Globus pallidus (tissue), 1 donor: ENCODE measurements at regions not wholly inside any gene's neighbourhood (a gene's known extent, or its start where the extent isn't known, plus 50 kb on each side); places are given as distances from the start of the nearest gene placed in this dataset.
"Not testable (repeated sequence)": the region's sequence is repeated elsewhere in the genome, so short reads cannot be mapped to it uniquely, and the experiment has no call there.

Source experiments
- DNase-seq: peaks from one replicate; pipeline ENCODE4 v3.0.0-alpha.2; 2015; ENCODE audit warnings: low spot score

DNA sequence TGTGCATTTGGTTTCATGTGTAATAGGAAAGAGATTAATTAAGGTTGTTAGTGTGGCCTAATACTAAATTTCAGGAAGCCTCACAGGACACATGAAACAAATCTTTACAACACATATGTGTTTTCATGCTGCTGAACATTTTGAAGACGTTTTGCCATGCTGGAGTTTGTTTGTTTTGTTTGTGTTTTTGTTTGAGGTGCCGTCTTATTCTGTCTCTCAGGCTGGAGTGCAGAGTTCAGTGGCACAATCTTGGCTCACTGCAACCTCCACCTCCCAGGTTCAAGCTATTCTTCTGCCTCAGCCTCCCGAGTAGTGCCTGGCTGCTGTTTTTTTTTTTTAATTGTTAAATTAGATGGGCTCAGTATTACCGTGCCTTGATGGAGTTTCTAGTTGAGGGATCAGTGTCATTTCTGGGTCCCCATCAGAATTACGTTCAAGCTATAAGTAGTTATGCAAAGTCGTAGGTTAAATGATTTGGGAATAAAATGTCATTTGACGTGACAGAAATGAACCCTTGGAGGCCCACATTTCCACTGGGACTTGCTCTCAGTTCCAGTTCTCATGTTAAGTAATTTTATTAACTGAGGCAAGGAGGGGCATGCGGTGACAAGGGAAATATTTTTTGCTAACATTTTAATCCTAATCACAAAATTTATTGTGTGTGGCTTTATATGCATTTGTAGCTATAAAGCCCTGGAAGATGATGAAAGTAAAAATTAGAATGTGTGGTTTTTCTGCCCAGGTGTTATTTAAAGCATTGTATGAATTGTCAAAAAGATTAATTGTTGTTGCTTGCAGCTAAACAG, 196.9 kb downstream of the TM9SF2 start:
- no peak for DNase-seq

DNA sequence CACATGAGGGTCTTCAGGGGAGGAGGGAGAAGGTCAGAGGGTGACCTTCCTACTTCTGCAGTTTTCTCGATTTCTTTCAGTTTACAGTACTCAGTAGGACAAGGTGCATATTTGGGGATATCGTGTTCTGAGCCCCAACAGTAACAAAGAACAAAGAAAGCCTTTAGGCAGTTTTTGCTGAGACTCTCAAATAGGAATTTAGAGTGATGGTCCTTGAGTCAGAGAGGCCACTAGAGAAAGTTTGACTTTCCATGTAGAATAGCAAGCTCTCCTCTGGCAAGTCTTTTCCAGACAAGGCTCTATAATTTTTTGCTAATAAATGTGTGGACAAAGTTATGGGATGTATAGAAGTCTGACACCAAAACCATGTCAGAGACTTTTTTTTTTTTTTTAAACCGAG, 194.6 kb downstream of the TM9SF2 start:
- DNase-seq = no peak

DNA sequence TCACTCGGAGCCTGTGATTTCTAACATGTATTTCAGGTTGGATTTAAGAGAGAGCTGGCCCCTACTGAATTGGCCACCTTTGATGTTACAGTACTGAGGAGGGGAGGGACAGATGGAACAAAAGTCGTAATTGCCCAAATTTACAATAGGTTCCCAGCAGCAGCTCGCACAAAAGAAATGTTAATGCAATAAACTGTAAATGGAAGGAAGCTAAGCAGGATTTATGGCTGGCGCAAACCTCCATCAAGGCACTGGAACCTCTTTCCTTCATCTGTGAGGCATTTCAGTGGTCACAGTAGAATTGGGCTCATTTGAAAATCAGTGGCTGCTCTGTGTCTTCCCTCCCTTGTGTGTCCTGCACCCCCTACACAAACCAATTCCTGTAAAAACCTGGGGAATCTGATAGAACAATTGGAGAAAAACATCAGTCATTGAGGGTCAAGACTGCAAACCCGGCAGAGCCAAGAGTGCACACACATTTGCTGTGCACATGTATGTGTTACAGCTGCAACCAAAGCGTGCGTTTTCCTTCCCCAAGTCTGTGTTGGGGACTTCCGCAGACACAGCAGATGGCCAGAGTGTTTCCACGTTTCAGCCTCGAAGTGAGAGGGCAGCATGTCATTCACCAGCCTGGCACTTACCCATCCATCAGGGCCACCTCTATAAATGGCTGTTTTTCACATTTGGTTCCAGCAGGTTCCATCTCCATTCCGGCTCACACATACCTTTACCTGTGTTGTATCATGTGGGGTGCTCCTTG, 192.8 kb downstream of the TM9SF2 start:
- DNase-seq = no peak

DNA sequence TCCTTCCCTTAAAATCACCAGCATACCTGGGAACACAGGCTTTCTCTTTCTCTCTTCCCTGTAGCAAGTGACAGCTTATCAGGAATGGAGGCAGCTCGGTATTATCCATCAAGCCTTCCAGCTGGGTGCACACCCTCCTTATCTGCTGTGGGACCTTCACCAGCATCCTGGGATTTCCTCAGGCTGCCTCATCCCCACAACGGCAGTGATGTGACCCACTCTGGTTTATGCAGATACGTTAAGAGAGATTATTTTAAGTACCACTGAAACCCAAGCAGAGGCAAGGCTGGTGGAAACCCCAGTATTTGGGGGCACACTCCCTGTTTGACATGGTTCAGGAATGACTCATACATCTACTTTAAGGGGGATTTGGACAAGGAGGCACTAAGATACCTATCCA, 192.1 kb downstream of the TM9SF2 start:
- no peak for DNase-seq

DNA sequence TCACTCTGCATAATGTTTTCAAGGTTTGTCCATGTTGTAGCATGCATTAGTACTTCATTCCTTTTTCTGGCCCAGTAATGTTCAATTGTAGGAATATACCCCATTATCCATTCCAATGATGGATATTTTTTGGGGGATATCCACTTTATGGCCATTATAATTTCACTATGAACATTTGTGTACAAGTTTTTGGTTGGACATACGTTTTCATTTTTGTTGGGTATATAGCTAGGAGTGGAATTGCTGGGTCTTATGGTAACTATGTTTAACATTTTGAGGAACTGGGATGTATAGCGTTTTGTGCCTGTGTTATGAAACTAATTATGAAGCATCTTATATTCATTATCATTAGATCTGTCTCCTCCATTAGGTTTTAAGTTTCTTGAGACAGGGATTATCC, 191.6 kb downstream of the TM9SF2 start:
- no peak for DNase-seq

DNA sequence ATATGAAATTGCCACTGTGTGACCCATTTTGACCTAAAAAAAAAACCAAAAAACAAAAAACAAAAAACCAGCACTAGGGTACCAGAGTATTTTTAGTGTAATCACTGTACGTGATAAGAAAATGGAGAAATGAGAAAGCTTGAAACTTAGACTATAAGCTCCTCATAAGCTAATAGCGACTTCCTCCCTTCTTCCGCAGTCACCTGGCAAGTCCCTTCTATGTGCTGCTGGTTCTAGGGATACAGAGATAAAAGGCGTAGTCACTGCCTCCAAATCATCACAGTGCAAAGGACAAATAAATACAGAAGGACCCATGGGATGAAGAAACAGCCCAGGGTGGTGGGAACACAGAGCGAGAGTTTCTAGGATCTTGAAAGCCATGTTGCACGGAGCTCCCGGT, 190.3 kb downstream of the TM9SF2 start:
- no peak for DNase-seq

DNA sequence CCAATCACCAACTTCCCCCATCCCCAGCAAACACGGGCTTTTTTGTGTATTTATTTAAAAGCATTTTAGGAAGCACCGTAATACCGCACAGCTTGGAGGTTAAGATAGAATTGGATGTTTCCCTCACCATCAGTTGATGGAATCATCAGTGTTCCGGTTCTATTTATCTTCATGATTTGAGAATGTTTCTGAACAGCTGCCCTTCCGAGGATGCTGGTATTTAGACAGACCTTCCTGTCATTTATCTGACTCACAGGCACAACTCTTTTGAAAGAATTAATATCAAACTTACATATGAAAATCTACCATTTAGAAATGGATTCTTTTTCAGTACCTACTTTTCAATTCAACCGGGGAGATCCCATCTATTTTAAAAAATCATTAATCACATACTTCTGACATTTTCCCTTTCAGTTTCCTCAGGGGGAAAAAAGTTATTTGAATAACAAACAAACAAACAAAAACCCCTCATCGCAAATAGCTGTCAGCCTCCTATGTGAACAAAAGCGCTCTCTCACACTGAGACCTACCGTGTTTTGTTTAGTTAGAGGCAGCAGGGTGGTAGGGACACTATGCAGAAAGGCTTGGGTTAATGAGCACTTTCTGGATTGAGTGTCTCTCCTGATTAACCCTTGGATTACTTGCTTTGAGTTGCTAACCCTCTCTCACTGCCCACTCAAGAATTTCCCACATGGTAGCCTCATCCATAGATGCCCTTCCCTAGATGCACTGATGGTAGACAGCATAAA, 189.3 kb downstream of the TM9SF2 start:
- DNase-seq = no peak

DNA sequence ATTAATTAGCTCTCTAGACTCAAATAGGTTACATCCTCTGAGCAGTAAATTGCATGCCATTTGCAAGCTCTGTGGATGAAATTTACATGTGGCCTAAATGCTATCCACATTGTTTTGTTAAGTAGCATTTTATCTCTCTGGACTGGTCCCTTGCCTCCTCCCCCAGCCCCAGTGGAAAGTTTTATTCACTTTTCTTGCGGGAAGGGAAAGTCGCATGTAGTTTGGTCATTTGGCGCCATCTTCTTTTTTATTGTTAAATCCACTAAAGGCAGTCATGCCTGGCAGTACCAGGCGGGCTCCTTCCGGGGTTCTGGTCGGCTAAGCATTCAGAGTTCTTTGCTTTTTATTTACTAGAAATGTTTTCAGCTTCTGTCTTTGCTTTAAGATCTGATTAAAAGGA, 188.7 kb downstream of the TM9SF2 start:
- DNase-seq = no peak

DNA sequence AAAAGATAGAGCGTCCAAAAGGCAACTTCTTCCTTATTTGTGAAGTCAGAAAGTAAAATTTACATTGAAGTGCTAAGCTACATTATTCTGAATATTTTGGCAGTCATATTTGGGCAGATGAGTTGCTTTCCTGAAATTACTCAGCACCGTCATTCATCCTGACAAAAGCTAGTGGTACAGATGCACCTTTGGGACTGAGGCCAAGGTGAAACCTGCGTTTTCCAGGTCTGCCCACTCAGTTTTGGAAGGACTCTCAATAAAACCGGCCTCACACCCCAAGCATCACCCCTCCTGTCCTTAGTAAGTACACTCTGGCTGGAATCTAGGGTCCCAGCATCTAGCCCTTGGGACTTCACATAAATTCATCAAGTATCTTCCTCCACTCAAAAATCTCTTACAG, 187.5 kb downstream of the TM9SF2 start:
- no peak for DNase-seq

DNA sequence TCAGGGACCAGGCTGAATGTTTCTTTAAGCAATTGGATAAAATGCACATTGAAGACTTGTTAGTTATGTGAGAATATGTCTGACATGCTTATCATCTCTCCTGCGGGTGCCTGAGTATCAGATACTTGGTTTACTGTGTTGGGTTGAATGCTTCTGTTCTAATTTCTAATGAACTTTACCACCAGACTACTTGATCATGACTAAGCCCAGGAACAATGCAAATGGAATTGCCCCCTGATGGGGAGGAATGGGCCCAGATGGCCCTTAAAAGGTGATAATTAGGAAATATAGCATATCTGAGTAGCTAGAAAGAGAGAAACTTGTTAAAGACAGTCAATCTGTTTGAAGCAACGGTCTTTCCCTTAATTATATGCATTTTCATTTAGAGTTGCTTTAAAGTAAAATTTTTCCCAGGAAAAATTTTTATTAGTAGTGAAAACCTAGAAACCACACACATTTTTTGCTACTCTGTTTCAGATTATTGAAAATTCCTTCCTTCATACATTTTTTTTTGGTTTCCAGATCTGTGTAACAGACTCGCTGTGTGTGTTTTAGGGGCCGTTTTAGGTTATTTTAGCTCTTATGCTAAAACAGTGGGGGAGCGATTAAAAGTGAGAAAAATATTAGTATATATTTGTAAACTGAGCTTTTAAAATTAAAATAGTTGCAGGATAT, 186.6 kb downstream of the TM9SF2 start:
- no peak for DNase-seq

DNA sequence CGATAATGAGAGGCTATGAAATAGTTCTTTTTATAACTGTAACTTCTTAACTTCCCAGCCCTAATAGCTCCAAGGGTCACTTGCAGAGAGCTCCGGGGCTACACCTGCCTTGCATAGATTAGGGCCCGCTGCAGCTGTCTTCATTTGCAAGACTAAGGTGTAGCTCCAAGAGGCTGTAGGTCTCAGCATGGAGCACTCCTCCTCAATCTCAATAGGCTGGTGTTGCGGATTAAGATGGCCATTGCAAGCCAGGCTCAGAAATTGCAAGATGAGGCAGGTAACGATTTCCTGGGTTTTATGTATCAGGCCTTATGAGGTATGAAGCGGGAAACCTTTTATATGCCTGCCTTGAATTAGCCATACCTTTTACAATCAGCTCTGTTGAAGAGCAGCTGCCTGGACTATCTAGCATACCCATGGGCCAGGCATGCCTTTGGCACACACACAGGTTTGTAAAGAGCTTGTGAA, 185.7 kb downstream of the TM9SF2 start:
- DNase-seq = no peak

DNA sequence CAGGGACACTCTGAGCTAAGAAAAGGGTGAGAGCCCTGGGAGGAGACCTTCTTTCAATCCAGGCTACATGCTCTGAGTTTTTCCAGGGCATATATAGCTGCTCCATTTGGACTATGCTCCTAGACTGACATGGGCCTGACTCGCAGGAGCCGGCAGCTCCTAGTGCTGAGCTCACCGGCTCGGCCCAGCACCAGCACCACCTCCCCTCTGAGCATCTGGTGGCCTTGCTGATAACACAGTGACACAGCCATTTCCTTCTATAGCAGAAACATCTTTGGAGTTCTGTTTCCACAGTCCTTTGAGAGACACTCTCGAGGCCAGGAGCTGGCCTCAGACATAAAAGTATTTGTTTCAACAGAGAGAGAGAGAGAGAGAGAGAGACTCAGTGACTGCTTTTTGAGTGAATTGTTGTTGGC, 184.9 kb downstream of the TM9SF2 start:
- no peak for DNase-seq

DNA sequence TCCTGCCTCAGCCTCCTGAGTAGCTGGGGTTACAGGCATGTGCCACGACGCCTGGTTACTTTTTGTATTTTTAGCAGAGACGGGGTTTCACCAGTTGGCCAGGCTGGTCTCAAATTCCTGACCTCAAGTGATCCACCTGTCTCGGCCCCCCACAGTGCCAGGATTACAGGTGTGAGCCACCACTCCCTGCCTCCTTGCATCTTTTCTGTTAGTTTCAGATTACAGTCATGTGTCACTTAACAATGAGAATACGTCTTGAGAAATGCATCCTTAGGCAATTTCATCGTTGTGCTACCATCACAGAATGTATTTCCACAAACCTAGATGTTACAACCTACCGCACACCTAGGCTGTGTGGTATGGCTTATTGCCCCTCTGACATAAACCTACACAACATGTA, 180.4 kb downstream of the TM9SF2 start:
- no peak for DNase-seq

DNA sequence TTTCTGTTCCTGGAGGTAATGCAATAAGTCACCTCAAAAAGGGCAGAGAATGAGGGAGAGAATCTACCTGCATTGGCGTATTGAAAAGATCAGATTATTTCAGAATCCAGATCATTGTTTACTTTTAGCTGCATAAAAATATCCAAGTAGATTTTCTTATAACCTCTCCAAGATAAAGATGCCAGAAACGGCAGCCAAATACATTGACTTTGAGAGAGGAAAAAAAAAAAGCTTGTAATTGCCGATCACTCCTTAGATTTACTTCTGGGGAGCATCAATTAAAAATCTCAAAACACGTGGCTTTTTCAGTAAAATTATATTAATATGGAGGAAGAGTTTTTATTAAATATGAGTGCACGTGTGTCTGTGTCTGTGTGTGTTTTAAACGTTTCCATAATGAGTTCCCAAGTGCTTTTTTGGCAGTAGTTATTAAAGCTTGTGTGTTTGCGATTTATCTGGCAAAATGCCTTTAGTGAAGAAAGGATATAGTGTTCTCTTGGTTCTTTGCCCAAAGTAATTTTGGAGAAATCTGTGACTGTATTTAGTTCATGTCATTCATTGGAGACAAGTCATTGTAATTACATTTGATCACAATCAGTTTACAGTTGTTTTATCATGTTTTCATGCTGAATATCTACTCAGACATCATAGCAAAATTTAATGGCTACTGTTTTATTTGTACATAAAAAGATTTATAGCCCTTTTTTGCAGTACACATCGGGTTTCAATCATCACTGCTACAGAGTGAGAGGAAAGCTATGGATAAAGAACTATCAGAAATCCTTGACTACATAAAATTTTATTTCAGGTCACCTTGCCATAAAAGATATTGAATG, 176.1 kb downstream of the TM9SF2 start:
- DNase-seq = no peak

DNA sequence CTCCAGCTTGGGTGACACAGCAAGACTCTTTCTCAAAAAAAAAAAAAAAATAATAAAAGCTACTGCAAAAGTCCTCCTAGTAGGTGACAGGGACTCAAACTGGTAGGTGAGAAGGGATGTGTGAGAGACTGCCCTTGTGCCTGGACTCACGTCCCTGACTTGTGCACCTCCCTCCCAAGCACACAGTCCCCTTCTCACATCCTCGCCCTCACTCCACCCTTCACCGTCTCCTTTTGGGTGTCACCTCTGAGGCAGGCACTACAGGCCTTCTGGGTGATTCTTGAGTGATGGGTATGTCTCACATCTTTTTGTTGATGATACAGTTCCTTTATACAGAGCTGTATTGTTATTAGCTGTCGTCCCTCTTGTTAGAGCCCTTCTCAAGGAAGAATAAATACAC, 170.5 kb downstream of the TM9SF2 start:
- no peak for DNase-seq

DNA sequence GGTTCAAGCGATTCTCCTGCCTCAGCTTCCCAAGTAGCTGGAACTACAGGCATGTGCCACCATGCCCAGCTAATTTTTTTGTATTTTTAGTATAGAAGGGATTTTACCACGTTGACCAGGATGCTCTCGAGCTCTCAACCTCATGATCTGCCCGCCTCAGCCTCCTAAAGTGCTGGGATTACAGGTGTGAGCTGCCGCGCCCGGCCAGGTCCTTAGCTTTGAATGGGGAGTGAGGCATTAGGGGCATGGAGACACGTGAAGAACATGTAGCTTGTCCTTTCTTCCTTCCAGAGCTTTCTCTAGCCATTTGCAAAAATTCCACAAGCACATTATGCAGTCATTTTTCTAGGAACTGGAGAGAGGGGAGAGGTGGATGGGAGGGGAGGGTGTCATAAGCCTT, 167.8 kb downstream of the TM9SF2 start:
- DNase-seq = not testable (repeated sequence)

DNA sequence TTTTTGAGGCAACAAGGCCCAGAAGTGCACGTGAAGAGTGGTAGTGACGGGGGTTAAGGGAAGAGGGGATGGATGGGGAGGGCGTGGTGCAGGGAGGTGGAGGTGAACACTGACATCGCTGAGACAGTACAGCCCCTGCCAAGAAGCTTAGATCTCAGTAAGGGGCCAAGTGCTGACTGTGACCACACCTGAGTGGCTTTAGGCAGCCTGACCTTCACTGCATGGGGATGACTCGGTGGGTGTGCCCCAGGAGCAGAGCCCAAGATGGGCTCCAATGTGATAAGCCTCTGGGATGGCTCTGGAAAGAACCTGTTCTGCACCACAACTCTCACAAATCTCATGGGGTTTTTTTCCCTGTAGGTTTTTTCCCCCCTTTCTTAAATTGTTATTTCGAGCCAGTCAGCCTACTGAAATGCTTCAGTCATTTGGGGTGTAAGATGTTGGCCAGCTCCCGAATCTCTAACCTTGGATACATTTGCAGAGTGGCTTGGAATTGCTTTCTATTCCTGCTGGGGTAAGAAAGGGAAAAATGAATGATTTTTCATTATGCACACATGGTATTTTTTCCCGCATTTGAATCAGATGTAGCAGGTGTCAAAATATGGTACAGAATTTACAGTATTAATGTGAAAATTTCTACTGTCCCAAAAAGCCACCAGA, 165.0 kb downstream of the TM9SF2 start:
- DNase-seq = no peak

DNA sequence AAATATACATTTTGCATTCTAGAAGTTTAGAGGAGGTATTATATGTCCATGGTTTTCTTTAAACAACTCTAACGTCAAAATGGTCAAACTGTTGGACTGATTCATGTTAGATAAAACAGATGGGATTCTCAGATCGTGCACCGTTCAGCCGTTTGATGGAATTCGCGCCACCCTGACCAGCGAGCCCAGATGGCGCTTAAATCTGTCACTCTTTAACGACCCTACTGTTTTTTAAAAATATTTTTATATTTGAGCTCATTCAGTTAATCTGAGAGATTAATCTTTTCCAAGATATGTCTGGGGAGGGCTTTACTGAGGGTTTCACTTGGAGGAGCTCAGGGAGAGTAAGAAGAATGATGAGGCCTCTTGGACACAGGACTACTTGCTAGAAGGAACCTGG, 164.4 kb downstream of the TM9SF2 start:
- DNase-seq = no peak

DNA sequence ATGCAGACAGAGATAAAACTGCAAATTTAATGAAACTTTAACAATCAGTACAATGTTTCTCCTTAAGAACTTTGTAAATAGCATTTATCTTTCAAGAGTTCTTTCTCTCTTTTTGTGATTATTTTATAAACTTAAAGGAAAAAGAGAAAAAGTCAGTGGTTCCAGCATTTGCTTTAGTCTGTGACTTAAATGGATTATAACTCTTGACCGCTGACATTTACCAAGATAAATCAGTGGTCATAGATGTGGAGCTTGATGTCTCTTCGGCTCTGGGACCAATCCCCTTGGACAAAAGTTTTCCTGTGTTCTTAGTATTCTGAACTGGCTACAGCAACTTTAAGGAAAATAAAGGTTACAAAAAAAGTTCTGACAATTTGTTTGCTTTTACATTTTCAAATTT, 162.6 kb downstream of the TM9SF2 start:
- DNase-seq = no peak

DNA sequence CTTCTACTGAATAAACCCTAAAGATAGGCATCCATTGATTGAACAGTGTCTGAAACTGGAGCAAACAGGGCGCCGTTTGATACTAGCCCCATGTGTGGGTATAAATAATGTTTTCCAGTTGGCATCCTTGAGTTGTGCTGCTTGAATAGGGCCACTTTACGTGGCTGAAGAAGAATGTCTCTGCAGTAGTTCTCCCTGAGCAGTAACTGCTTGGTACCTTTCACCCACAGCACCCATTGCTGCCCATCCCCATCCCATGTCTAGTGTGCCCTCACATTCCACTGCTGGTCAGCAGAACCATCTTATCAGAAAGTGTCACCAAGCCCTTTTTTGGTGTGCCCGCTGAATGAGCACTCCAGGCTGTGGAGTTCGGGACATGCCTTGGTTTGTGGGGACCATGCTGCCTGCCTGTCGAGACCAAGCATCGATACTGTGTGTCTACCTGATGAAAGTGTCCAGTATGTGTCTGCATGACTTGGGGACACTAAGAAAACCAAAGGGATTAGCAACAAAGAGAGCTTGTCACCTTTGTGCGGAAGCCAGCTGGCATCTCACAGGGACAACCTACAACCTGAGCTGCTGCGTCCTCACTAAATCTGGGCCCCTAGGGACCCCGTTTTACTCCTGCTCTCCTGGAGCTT, 162.0 kb downstream of the TM9SF2 start:
- DNase-seq = no peak
